ENCODE measurements at regions not wholly inside any gene's neighbourhood (a gene's known extent, or its start where the extent isn't known, plus 50 kb on each side); places are given as distances from the start of the nearest gene placed in this dataset.

- TF ChIP-seq CTCF (IDR thresholded peaks at IDR 0.05; ENCODE audit: control extremely low read depth, extremely low read depth, low read depth, missing control alignments) = no peak
- POLR2A ChIA-PET = no interaction called here
- CTCF ChIA-PET = interaction anchor here (1.5 to 2.2 kb wide), 2 partner anchors 32 to 78 kb away, joined by 4 to 8 read pairs; no protein-coding TSS in a partner anchor
- no peak for DNase-seq (ENCODE audit: extremely low spot score)
These were observed 144.5 kb downstream of the CCDC34 start for GRCh38 chr11:27218421-27219038.

GRCh38 chr11:27217948-27218420 is 145.0 kb downstream of the CCDC34 start:
- no peak for TF ChIP-seq CTCF (IDR thresholded peaks at IDR 0.05; ENCODE audit: control extremely low read depth, extremely low read depth, low read depth, missing control alignments)
- no peak for DNase-seq (ENCODE audit: extremely low spot score)
- ChIA-PET POLR2A (no interaction called here), CTCF (interaction anchor here (1.5 to 2.2 kb wide), 2 partner anchors 32 to 79 kb away, joined by 4 to 8 read pairs; no protein-coding TSS in a partner anchor)

- POLR2A ChIA-PET = no interaction called here
- CTCF ChIA-PET = interaction anchor here (1.5 to 2.2 kb wide), 2 partner anchors 31 to 79 kb away, joined by 4 to 8 read pairs; no protein-coding TSS in a partner anchor
- TF ChIP-seq CTCF (IDR thresholded peaks at IDR 0.05; ENCODE audit: control extremely low read depth, extremely low read depth, low read depth, missing control alignments) = no peak
- no peak for DNase-seq (ENCODE audit: extremely low spot score)
These were observed 145.5 kb downstream of the CCDC34 start for GRCh38 chr11:27217496-27217895.

- POLR2A ChIA-PET = no interaction called here
- DNase-seq (ENCODE audit: extremely low spot score) = no peak
- CTCF ChIA-PET = interaction anchor here (1.5 to 2.2 kb wide), 2 partner anchors 16 to 30 kb away, joined by 6 to 8 read pairs; no protein-coding TSS in a partner anchor
- no peak for TF ChIP-seq CTCF (IDR thresholded peaks at IDR 0.05; ENCODE audit: control extremely low read depth, extremely low read depth, low read depth, missing control alignments)
These were observed 146.5 kb downstream of the CCDC34 start for GRCh38 chr11:27216270-27217149.

- TF ChIP-seq CTCF (IDR thresholded peaks at IDR 0.05; ENCODE audit: control extremely low read depth, extremely low read depth, low read depth, missing control alignments) = no peak
- ChIA-PET POLR2A (no interaction called here), CTCF (interaction anchor here (1.5 to 5.0 kb wide), 2 partner anchors 15 to 269 kb away, joined by 6 to 12 read pairs; no protein-coding TSS in a partner anchor)
- DNase-seq (ENCODE audit: extremely low spot score) = no peak
These were observed 147.3 kb downstream of the CCDC34 start for GRCh38 chr11:27215471-27216269.

GRCh38 chr11:27214713-27215112 is 148.3 kb downstream of the CCDC34 start:
- POLR2A ChIA-PET = no interaction called here
- DNase-seq (ENCODE audit: extremely low spot score) = no peak
- CTCF ChIA-PET = interaction anchor here (5.0 kb wide), 1 partner anchor 270 kb away, joined by 12 read pairs; no protein-coding TSS in a partner anchor
- no peak for TF ChIP-seq CTCF (IDR thresholded peaks at IDR 0.05; ENCODE audit: control extremely low read depth, extremely low read depth, low read depth, missing control alignments)

Data from GM10248 (cell line).